ENCODE measurements at regions not wholly inside any gene's neighbourhood (a gene's known extent, or its start where the extent isn't known, plus 50 kb on each side); places are given as distances from the start of the nearest gene placed in this dataset.
"Not testable (repeated sequence)": the region's sequence is repeated elsewhere in the genome, so short reads cannot be mapped to it uniquely, and the experiment has no call there.

- 80 to 88% (median 86%) methylated on average over 18 of the region's 18 CpGs for WGBS, 5 donors
- no peak overlapping the region for H3K4me3 ChIP-seq
- intact Hi-C loops (cut with DNase I; ENCODE audit: low total_unique reads): no loop called here
- H3K27ac ChIP-seq: no peak overlapping the region
- H3K36me3 ChIP-seq: no peaks in the 10 kb centered on the region
- H3K27me3 ChIP-seq (replicated peaks in 1 of 7): no peaks in the 10 kb centered on the region
- H3K9me3 ChIP-seq: peaks cover 0 to 5% (median 0%) of the 10 kb centered on the region in 8 donors
- TF ChIP-seq CTCF (IDR thresholded peaks at IDR 0.05 in 8 of 11, conservative IDR thresholded peaks at IDR 0.05 in 3 of 11) (no peak), POLR2AphosphoS5 (IDR thresholded peaks at IDR 0.05) (no peak), POLR2A (IDR thresholded peaks at IDR 0.05) (no peak)
- no peaks in the 10 kb centered on the region for H3K4me1 ChIP-seq
- DNase-seq: no peak
Measured at GRCh38 chr22:48068323-48068885, 1306.0 kb downstream of the TBC1D22A start.

DNA sequence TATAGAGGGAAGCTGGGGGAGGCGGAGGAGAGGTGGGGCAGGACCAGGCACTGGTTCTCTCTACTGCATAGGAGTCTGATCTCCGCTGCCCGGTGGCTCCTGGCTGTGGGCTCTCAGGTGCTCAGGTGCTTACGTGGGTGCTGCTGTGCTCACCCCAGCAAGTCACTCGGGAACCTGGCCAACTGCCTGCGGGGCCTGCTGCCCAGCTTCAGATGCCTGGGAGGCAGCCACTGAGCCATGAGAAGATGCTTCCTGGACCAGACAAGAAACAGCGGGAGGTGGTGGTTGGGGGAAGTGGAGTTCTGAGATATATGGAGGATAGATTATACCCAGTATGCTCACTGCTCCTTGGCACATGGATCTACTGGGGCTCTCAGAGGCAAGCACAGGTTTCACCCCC is 1303.4 kb downstream of the TBC1D22A start:
- DNase-seq: no peak
- Histone ChIP-seq H3K4me1 (no peaks in the 10 kb centered on the region), H3K9me3 (peaks cover 0 to 5% (median 0%) of the 10 kb centered on the region in 8 donors), H3K27me3 (replicated peaks in 1 of 7) (no peaks in the 10 kb centered on the region), H3K36me3 (no peaks in the 10 kb centered on the region), H3K27ac (no peak overlapping the region), H3K4me3 (no peak overlapping the region)
- intact Hi-C loops (cut with DNase I; ENCODE audit: low total_unique reads): no loop called here
- 85 to 93% (median 87%) methylated on average over 7 of the region's 7 CpGs for WGBS, 5 donors
- no peak for TF ChIP-seq POLR2A (IDR thresholded peaks at IDR 0.05)
- no peak for TF ChIP-seq CTCF (IDR thresholded peaks at IDR 0.05 in 8 of 11, conservative IDR thresholded peaks at IDR 0.05 in 3 of 11)
- TF ChIP-seq POLR2AphosphoS5 (IDR thresholded peaks at IDR 0.05): no peak

- 52 to 64% (median 55%) methylated on average over 4 of the region's 4 CpGs for WGBS, 5 donors
- Histone ChIP-seq H3K4me3 (no peak overlapping the region), H3K27me3 (replicated peaks in 1 of 7) (peaks cover 0 to 24% (median 0%) of the 10 kb centered on the region in 7 donors), H3K27ac (no peak overlapping the region), H3K4me1 (no peaks in the 10 kb centered on the region), H3K36me3 (no peaks in the 10 kb centered on the region), H3K9me3 (peaks cover 0 to 12% (median 0%) of the 10 kb centered on the region in 8 donors)
- no peak for DNase-seq
- intact Hi-C loops (cut with DNase I; ENCODE audit: low total_unique reads): no loop called here
- TF ChIP-seq CTCF (IDR thresholded peaks at IDR 0.05 in 8 of 11, conservative IDR thresholded peaks at IDR 0.05 in 3 of 11) (no peak), POLR2A (IDR thresholded peaks at IDR 0.05) (no peak), POLR2AphosphoS5 (IDR thresholded peaks at IDR 0.05) (no peak)
Measured at GRCh38 chr22:48061726-48062125, 1299.3 kb downstream of the TBC1D22A start.

GRCh38 chr22:48060266-48060665 is 1297.8 kb downstream of the TBC1D22A start:
- WGBS, 5 donors: 78 to 86% (median 83%) methylated on average over 7 of the region's 7 CpGs

GRCh38 chr22:48059521-48059920 is 1297.1 kb downstream of the TBC1D22A start:
- 95 to 100% (median 97%) methylated on average over 4 of the region's 4 CpGs for WGBS, 5 donors
- intact Hi-C loops (cut with DNase I; ENCODE audit: low total_unique reads); H3K36me3 ChIP-seq; H3K4me3 ChIP-seq; DNase-seq; H3K4me1 ChIP-seq; H3K27ac ChIP-seq: not testable (repeated sequence)
- peaks cover 0 to 27% (median 0%) of the 10 kb centered on the region in 7 donors for H3K27me3 ChIP-seq (replicated peaks in 1 of 7)
- H3K9me3 ChIP-seq: peaks cover 0 to 12% (median 0%) of the 10 kb centered on the region in 8 donors

More at GRCh38 chr22:48060266-48060665, 1297.8 kb downstream of the TBC1D22A start:
- no peak for DNase-seq
- Histone ChIP-seq H3K9me3 (peaks cover 0 to 12% (median 0%) of the 10 kb centered on the region in 8 donors), H3K4me1 (no peaks in the 10 kb centered on the region), H3K27me3 (replicated peaks in 1 of 7) (peaks cover 0 to 25% (median 0%) of the 10 kb centered on the region in 7 donors), H3K27ac (no peak overlapping the region), H3K4me3 (no peak overlapping the region), H3K36me3 (no peaks in the 10 kb centered on the region)
- intact Hi-C loops (cut with DNase I; ENCODE audit: low total_unique reads): no loop called here
- no peak for TF ChIP-seq POLR2AphosphoS5 (IDR thresholded peaks at IDR 0.05)
- no peak for TF ChIP-seq CTCF (IDR thresholded peaks at IDR 0.05 in 8 of 11, conservative IDR thresholded peaks at IDR 0.05 in 3 of 11)
- TF ChIP-seq POLR2A (IDR thresholded peaks at IDR 0.05): no peak

Data from spleen (tissue), 11 donors.